GM12878 (cell line): ENCODE measurements at regions not wholly inside any gene's neighbourhood (a gene's known extent, or its start where the extent isn't known, plus 50 kb on each side); places are given as distances from the start of the nearest gene placed in this dataset.

Source experiments
- ATAC-seq: fragments of 200-7000 bp; cut with Tn5 transposase; 3 replicates; pipeline ENCODE4 v1.9.1; 2020; ENCODE audit warnings: mild to moderate bottlenecking, moderate library complexity
- BruUV-seq: library from RNA; stranded (reverse); fragments of 400-500 nt; replicated peaks from 2 replicates; lab custom pipeline; 2021; lab: Mats Ljungman, UMichigan
- CTCF ChIA-PET: fragments of 300-600 bp; sonication (Branson Sonifier 250); formaldehyde crosslinking; extraction: SDS; loops from one replicate; lab custom pipeline; 2021; ENCODE audit warnings: inconsistent platforms; lab: Yijun Ruan, JAX
- POLR2A ChIA-PET: fragments of 350-600 bp; formaldehyde crosslinking; extraction: SDS; loops from one replicate; lab custom pipeline; 2021; ENCODE audit warnings: inconsistent platforms; lab: Charles Lee
- RAD21 ChIA-PET: fragments of 300-600 bp; sonication (Branson Sonifier 250); formaldehyde crosslinking; loops from one replicate; lab custom pipeline; 2023; ENCODE audit warnings: antibody characterized with exemption; ENCODE audit not compliant: unreplicated experiment; lab: Charles Lee
- SMC1A ChIA-PET: fragments of 300-600 bp; sonication (Branson Sonifier 250); formaldehyde crosslinking; loops from one replicate; lab custom pipeline; 2023; ENCODE audit not compliant: unreplicated experiment, uncharacterized antibody; lab: Charles Lee
- DNase-seq: peaks from one replicate; pipeline ENCODE4 v3.0.0-alpha.2; 2011; ENCODE audit warnings: low read depth, low spot score
- FAIRE-seq: peaks from 3 replicates; lab custom pipeline; 2011; peaks lifted over from hg19 to GRCh38; lab: Jason Lieb, UNC
- H2AFZ ChIP-seq: 2 replicates; pipeline ENCODE4 v1.6.0; 2011; ENCODE audit warnings: low read depth, low read length, control low read depth; ENCODE audit not compliant: control insufficient read depth
- H3K27ac ChIP-seq: 2 replicates; pipeline ENCODE4 v1.5.1; 2011; ENCODE audit warnings: control low read depth; ENCODE audit not compliant: control insufficient read depth, insufficient read depth
- H3K27me3 ChIP-seq, 2 experiments: replicated peaks in 1 of 2; 2 replicates each; pipeline versions ENCODE4 v1.6.0 to v1.6.1; 2011; ENCODE audit warnings: low read length in 1 of 2; ENCODE audit not compliant: control insufficient read depth in 2 of 2, insufficient read depth in 2 of 2
- H3K36me3 ChIP-seq, 2 experiments: 2 replicates each; pipeline ENCODE4 v1.5.1; 2011; ENCODE audit warnings: low read length in 1 of 2; ENCODE audit not compliant: control insufficient read depth in 2 of 2, insufficient read depth in 2 of 2
- H3K4me1 ChIP-seq: 2 replicates; pipeline ENCODE4 v1.6.1; 2011; ENCODE audit warnings: mild to moderate bottlenecking, low read length, moderate library complexity, mixed read lengths; ENCODE audit not compliant: control insufficient read depth, insufficient read depth
- H3K4me2 ChIP-seq: 2 replicates; pipeline ENCODE4 v1.6.0; 2011; ENCODE audit warnings: control low read depth; ENCODE audit not compliant: control insufficient read depth, insufficient read depth
- H3K4me3 ChIP-seq: fragments of 200-600 bp; sonication (generic); 2 replicates; pipeline ENCODE4 v1.5.1; 2016
- H3K79me2 ChIP-seq: 2 replicates; pipeline ENCODE4 v1.6.0; 2011; ENCODE audit warnings: low read length; ENCODE audit not compliant: control insufficient read depth, insufficient read depth
- H3K9ac ChIP-seq: 2 replicates; pipeline ENCODE4 v1.8.0; 2011; ENCODE audit warnings: low read length, control low read depth, mixed read lengths; ENCODE audit not compliant: control insufficient read depth, insufficient read depth
- H3K9me3 ChIP-seq: replicated peaks from 3 replicates; pipeline ENCODE4 v1.5.1; 2011; ENCODE audit warnings: mild to moderate bottlenecking, low read length; ENCODE audit not compliant: control insufficient read depth, insufficient read depth
- H4K20me1 ChIP-seq: 2 replicates; pipeline ENCODE4 v1.6.0; 2011; ENCODE audit not compliant: control insufficient read depth, insufficient read depth
- BRCA1 ChIP-seq: IDR thresholded peaks from 2 replicates; pipeline ENCODE4 v1.6.1; 2011; ENCODE audit warnings: low read depth, low read length, improper control_type of control experiment
- EED ChIP-seq: sonication (generic); IDR thresholded peaks from 2 replicates; pipeline ENCODE4 v1.6.1; 2016; ENCODE audit warnings: antibody characterized with exemption, low read depth
- ESRRA ChIP-seq: IDR thresholded peaks from 2 replicates; pipeline ENCODE4 v1.6.1; 2012; ENCODE audit warnings: mild to moderate bottlenecking, low read length, improper control_type of control experiment
- FOXM1 ChIP-seq: IDR thresholded peaks from 2 replicates; pipeline ENCODE4 v1.6.1; 2012; ENCODE audit warnings: low read depth, mild to moderate bottlenecking, inconsistent platforms, low read length, moderate library complexity
- HCFC1 ChIP-seq: fragments of 150-350 bp; IDR thresholded peaks from 2 replicates; pipeline ENCODE4 v1.6.1; 2014; ENCODE audit warnings: low read length
- HDGF ChIP-seq: fragments of 450-650 bp; IDR thresholded peaks from 2 replicates; pipeline ENCODE4 v1.6.1; 2016; ENCODE audit warnings: antibody characterized with exemption
- PML ChIP-seq: IDR thresholded peaks from 2 replicates; pipeline ENCODE4 v1.6.1; 2012; ENCODE audit warnings: low read length, inconsistent platforms
- POLR2AphosphoS5 ChIP-seq: IDR thresholded peaks from 2 replicates; pipeline ENCODE4 v1.6.1; 2011; ENCODE audit warnings: mild to moderate bottlenecking, low read length, inconsistent platforms
- POU2F2 ChIP-seq: IDR thresholded peaks from 3 replicates; pipeline ENCODE4 v1.6.1; 2011; ENCODE audit warnings: low read depth, mild to moderate bottlenecking, low read length, borderline replicate concordance
- RB1 ChIP-seq: fragments of 450-650 bp; formaldehyde crosslinking; IDR thresholded peaks from 2 replicates; pipeline ENCODE4 v1.6.1; 2017; ENCODE audit warnings: mild to moderate bottlenecking, borderline replicate concordance
- SUPT20H ChIP-seq: IDR thresholded peaks from 2 replicates; pipeline ENCODE4 v1.6.1; 2011; ENCODE audit warnings: low read depth, mild to moderate bottlenecking, low read length, moderate library complexity, borderline replicate concordance; ENCODE audit not compliant: control insufficient read depth
- ZSCAN29 ChIP-seq: fragments of 450-650 bp; IDR thresholded peaks from 2 replicates; pipeline ENCODE4 v1.6.1; 2017; ENCODE audit warnings: mild to moderate bottlenecking, moderate library complexity
- WGBS: methylation state at CpG from one replicate; pipeline ENCODE4 v1.1.6; 2016; ENCODE audit warnings: low lambda C conversion rate; ENCODE audit not compliant: insufficient replicate concordance, insufficient coverage; ENCODE audit errors: missing lambda C conversion rate; 5-methylcytosine and 5-hydroxymethylcytosine counted together
- in situ Hi-C: fragments of 300-500 bp; cut with MboI; formaldehyde crosslinking; loops from 9 replicates; pipeline ENCODE4 v1.14.3; 2018; ENCODE audit warnings: mixed read lengths
- intact Hi-C: fragments of 100-400 bp; cut with micrococcal nuclease; formaldehyde crosslinking; loops from one replicate; pipeline ENCODE4 v1.14.2; 2022; ENCODE audit not compliant: unreplicated experiment
- TF ChIP-seq, protein P1 (sequence below): fragments of 450-650 bp; IDR thresholded peaks from 2 replicates; pipeline ENCODE4 v1.6.1; 2017; ENCODE audit warnings: borderline replicate concordance
- TF ChIP-seq, protein P2 (sequence below): IDR thresholded peaks from 2 replicates; pipeline ENCODE4 v1.6.1; 2011; ENCODE audit warnings: borderline replicate concordance, low read depth, mild to moderate bottlenecking, moderate library complexity, low read length; ENCODE audit not compliant: insufficient read depth, poor library complexity, severe bottlenecking

DNA sequence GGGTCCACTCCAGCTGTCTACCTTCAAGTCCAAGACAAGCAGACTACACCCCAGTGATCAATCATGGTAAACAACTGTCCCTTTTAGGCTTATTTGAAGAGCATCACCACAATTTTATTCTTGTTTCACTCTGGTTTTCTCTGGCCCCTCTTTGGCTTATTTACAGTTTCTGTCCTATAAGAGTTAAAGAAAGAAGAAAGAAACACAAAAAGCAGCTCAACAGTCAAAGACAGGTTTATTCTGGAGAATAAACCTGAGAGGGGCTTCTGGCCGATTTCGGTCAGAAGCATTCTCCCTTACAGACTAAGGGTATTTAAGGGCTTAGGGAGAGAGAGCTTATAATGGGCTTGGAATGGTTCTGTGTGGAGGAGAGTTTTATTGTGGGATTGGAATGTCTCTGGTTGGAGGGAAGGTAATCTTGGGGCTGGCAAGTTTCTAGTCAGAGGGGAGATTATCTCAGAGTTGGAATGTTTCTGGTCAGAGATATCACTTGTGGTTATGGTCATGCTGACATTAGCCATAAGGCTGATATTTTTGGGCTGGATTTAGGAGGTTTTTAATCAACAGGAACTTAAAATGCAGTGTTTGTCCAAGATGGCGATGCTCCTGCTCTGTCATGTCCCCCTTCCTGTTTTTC lies 161.0 kb downstream of the URB2 start:
- H3K9ac ChIP-seq, result no peak overlapping the region
- ChIA-PET CTCF (interaction anchor here (0.6 kb wide), 1 partner anchor 79 kb away, joined by 3 read pairs; no protein-coding TSS in a partner anchor), RAD21 (no interaction called here), POLR2A (no interaction called here), SMC1A (interaction anchor here (1.0 to 1.4 kb wide), 2 partner anchors 65 to 71 kb away, joined by 3 read pairs; no protein-coding TSS in a partner anchor)
- no peak overlapping the region for H3K27ac ChIP-seq
- H3K4me1 ChIP-seq, result no peaks in the 10 kb centered on the region
- ATAC-seq (no peak), FAIRE-seq (no peak), DNase-seq (no peak)
- no peaks in the 10 kb centered on the region for H3K79me2 ChIP-seq
- H4K20me1 ChIP-seq, result no peaks in the 10 kb centered on the region; the same call in 1 of the 2 replicates
- TF ChIP-seq HCFC1 (no peak), ESRRA (no peak), POLR2AphosphoS5 (no peak), RB1 (no peak), BRCA1 (no peak), POU2F2 (no peak), HDGF (no peak), PML (no peak), ZSCAN29 (no peak), SUPT20H (no peak), FOXM1 (no peak), EED (no peak)
- TF ChIP-seq, protein P1, sequence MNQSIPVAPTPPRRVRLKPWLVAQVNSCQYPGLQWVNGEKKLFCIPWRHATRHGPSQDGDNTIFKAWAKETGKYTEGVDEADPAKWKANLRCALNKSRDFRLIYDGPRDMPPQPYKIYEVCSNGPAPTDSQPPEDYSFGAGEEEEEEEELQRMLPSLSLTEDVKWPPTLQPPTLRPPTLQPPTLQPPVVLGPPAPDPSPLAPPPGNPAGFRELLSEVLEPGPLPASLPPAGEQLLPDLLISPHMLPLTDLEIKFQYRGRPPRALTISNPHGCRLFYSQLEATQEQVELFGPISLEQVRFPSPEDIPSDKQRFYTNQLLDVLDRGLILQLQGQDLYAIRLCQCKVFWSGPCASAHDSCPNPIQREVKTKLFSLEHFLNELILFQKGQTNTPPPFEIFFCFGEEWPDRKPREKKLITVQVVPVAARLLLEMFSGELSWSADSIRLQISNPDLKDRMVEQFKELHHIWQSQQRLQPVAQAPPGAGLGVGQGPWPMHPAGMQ, result no peak
- TF ChIP-seq, protein P2, sequence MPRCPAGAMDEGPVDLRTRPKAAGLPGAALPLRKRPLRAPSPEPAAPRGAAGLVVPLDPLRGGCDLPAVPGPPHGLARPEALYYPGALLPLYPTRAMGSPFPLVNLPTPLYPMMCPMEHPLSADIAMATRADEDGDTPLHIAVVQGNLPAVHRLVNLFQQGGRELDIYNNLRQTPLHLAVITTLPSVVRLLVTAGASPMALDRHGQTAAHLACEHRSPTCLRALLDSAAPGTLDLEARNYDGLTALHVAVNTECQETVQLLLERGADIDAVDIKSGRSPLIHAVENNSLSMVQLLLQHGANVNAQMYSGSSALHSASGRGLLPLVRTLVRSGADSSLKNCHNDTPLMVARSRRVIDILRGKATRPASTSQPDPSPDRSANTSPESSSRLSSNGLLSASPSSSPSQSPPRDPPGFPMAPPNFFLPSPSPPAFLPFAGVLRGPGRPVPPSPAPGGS, result no peak
- no peaks in the 10 kb centered on the region for H3K36me3 ChIP-seq
- BruUV-seq, result no TSS peak
- no peaks in the 10 kb centered on the region; the same call in 1 of the 3 replicates for H3K9me3 ChIP-seq
- H3K4me3 ChIP-seq, result no peak overlapping the region
- H3K4me2 ChIP-seq, result no peak overlapping the region
- 62% methylated on average over 3 of the region's 3 CpGs for WGBS
- 0 out of 4 replicates have a peak, but pooled peaks cover 0 to 2% of the 10 kb centered on the region in 2 experiments for H3K27me3 ChIP-seq
- in situ Hi-C loops (no loop called here), intact Hi-C loops (no loop called here)
- H2AFZ ChIP-seq, result no peak overlapping the region
